HL-60 (cell line): ENCODE measurements at regions not wholly inside any gene's neighbourhood (a gene's known extent, or its start where the extent isn't known, plus 50 kb on each side); places are given as distances from the start of the nearest gene placed in this dataset.

ENCODE experiments used
- CTCF ChIP-seq: IDR thresholded peaks from one replicate; pipeline ENCODE4 v1.5.1; 2011; ENCODE audit warnings: low read length, control low read depth, inconsistent platforms; ENCODE audit not compliant: insufficient read depth
- REST ChIP-seq: IDR thresholded peaks from 2 replicates; pipeline ENCODE4 v1.6.1; 2012; ENCODE audit warnings: low read depth; ENCODE audit not compliant: insufficient replicate concordance

- no peak for TF ChIP-seq CTCF
- no peak for TF ChIP-seq REST
These were observed 1410.1 kb upstream of the ADGRB3 start for GRCh38 chr6:67224989-67225388.
